ENCODE measurements at regions not wholly inside any gene's neighbourhood (a gene's known extent, or its start where the extent isn't known, plus 50 kb on each side); places are given as distances from the start of the nearest gene placed in this dataset.

DNA sequence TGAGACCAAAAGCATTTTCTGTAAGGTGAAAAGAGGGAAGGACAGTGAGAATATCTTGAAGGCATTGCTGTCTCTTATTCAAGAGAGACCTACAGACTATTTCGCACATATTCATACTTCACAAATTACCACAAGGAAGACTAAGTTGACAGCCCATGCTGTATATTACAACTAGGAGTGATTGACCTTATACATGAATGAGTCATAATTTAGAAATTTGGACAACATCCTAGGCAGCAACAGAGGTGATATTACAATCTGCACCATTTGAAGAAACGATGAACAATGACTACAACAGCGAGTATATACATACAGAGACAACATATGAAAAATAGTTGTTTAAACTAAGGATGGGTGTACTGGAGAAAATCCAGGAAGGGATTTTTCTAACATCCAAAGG is 971.7 kb downstream of the CDH11 start:
- H3K9me3 ChIP-seq, result no peaks in the 10 kb centered on the region
- H3K27ac ChIP-seq, result no peak overlapping the region
- no peak for DNase-seq
- no peak overlapping the region for H3K4me3 ChIP-seq
- no peaks in the 10 kb centered on the region for H3K27me3 ChIP-seq
- H3K36me3 ChIP-seq, result no peaks in the 10 kb centered on the region
- 78 to 89% (median 82%) methylated on average over 3 of the region's 3 CpGs for WGBS, 5 donors
- no peak for TF ChIP-seq POLR2AphosphoS5 (IDR thresholded peaks at IDR 0.05)
- TF ChIP-seq POLR2A (IDR thresholded peaks at IDR 0.05), result no peak
- no peak for TF ChIP-seq EP300 (IDR thresholded peaks at IDR 0.05)
- TF ChIP-seq, protein P1, sequence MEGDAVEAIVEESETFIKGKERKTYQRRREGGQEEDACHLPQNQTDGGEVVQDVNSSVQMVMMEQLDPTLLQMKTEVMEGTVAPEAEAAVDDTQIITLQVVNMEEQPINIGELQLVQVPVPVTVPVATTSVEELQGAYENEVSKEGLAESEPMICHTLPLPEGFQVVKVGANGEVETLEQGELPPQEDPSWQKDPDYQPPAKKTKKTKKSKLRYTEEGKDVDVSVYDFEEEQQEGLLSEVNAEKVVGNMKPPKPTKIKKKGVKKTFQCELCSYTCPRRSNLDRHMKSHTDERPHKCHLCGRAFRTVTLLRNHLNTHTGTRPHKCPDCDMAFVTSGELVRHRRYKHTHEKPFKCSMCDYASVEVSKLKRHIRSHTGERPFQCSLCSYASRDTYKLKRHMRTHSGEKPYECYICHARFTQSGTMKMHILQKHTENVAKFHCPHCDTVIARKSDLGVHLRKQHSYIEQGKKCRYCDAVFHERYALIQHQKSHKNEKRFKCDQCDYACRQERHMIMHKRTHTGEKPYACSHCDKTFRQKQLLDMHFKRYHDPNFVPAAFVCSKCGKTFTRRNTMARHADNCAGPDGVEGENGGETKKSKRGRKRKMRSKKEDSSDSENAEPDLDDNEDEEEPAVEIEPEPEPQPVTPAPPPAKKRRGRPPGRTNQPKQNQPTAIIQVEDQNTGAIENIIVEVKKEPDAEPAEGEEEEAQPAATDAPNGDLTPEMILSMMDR (IDR thresholded peaks at IDR 0.05), result no peak
- no peaks in the 10 kb centered on the region for H3K4me1 ChIP-seq
- intact Hi-C loops (cut with DNase I; ENCODE audit: low total_unique reads), result no loop called here

DNA sequence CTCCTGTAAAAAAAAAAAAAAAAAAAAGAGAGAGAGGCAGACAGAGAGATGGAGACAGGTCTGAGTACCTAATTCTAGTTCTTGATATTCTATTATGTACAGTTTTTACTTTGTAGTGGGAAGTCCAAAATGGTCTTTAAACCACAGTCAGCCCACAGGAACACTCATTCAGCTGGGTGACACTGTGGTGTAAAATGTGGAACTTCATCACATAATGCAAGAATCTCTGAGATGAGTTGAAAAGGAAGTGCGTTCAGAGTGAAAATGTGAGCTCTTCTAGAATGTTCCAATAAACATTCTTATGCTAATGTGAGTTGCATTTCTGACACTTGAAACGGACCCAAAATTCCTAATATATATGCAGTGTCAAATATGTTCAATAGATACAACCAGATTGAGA is 972.1 kb downstream of the CDH11 start:
- H3K9me3 ChIP-seq, result no peaks in the 10 kb centered on the region
- WGBS, 5 donors, result 60 to 80% (median 76%) methylated on average over 2 of the region's 2 CpGs
- TF ChIP-seq, protein P1 (IDR thresholded peaks at IDR 0.05), result no peak
- no peak for TF ChIP-seq POLR2A (IDR thresholded peaks at IDR 0.05)
- no peak for TF ChIP-seq EP300 (IDR thresholded peaks at IDR 0.05)
- TF ChIP-seq POLR2AphosphoS5 (IDR thresholded peaks at IDR 0.05), result no peak
- no peaks in the 10 kb centered on the region for H3K36me3 ChIP-seq
- H3K27ac ChIP-seq, result no peak overlapping the region
- no peaks in the 10 kb centered on the region for H3K27me3 ChIP-seq
- DNase-seq, result no peak
- no peaks in the 10 kb centered on the region for H3K4me1 ChIP-seq
- no peak overlapping the region for H3K4me3 ChIP-seq
- intact Hi-C loops (cut with DNase I; ENCODE audit: low total_unique reads), result no loop called here

DNA sequence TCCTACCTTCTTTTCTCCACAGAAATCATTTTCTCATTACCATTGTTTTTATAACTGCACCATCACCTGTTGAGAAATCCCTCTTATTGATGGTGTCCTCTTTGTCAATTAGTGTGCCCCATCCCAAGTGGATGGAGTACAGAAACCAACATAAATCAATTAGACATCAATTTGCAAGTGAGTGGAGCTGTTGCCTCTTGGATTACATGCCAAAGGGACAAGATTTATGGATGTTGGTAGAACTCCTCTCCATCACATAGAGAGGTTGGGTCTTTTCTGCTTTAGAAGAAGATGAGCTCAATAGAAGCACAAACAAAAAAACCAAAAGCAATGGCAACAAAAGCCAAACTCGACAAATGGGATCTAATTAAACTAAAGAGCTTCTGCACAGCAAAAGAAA is 973.5 kb downstream of the CDH11 start:
- Histone ChIP-seq H3K4me1 (no peaks in the 10 kb centered on the region), H3K4me3 (no peak overlapping the region), H3K27me3 (no peaks in the 10 kb centered on the region), H3K9me3 (no peaks in the 10 kb centered on the region), H3K27ac (no peak overlapping the region), H3K36me3 (no peaks in the 10 kb centered on the region)
- no peak for DNase-seq
- intact Hi-C loops (cut with DNase I; ENCODE audit: low total_unique reads), result no loop called here
- WGBS, 5 donors, result 52 to 76% (median 69%) methylated on average over 1 of the region's 1 CpG
- TF ChIP-seq, protein P1 (IDR thresholded peaks at IDR 0.05), result no peak
- TF ChIP-seq EP300 (IDR thresholded peaks at IDR 0.05) (no peak), POLR2A (IDR thresholded peaks at IDR 0.05) (no peak), POLR2AphosphoS5 (IDR thresholded peaks at IDR 0.05) (no peak)

DNA sequence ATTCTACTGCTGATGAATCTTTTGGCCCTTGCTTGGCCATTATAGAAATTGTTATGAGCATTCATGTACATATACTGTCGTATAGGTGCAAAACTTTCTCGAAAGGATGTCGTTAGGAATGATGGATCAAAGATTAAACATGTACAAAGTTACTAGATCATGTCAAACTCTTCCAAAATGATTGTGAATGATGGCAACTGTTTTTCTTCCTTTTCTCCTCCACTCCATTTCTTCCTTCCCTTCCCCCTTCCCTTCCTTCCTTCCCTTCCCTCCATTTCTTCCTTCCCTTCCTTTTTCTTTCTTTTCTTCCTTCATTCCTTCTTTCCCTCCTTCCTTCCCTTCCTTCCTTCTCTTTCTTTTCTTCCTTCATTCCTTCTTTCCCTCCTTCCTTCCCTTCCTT is 973.9 kb downstream of the CDH11 start:
- Histone ChIP-seq H3K36me3 (no peaks in the 10 kb centered on the region), H3K27me3 (no peaks in the 10 kb centered on the region), H3K4me3 (no peak overlapping the region), H3K4me1 (no peaks in the 10 kb centered on the region), H3K9me3 (no peaks in the 10 kb centered on the region), H3K27ac (no peak overlapping the region)
- TF ChIP-seq, protein P1 (IDR thresholded peaks at IDR 0.05), result no peak
- TF ChIP-seq EP300 (IDR thresholded peaks at IDR 0.05) (no peak), POLR2A (IDR thresholded peaks at IDR 0.05) (no peak), POLR2AphosphoS5 (IDR thresholded peaks at IDR 0.05) (no peak)
- WGBS, 5 donors, result 81 to 91% (median 87%) methylated on average over 3 of the region's 3 CpGs
- intact Hi-C loops (cut with DNase I; ENCODE audit: low total_unique reads), result no loop called here
- DNase-seq, result no peak

All from stomach (tissue), 8 donors.